Activated CD8-positive, alpha-beta T cell treated with anti-CD3 and anti-CD28 coated beads, Interleukin-2, amount 10 ng/mL, durations not matched to agents 7 days and 5 days (primary cell): ENCODE measurements at regions not wholly inside any gene's neighbourhood (a gene's known extent, or its start where the extent isn't known, plus 50 kb on each side); places are given as distances from the start of the nearest gene placed in this dataset.
A peak's percentile ranks its signal among the peaks of the same experiment; 100 is the strongest.

Experiments used
- ATAC-seq: fragments of 150-1000 bp; cut with Tn5 transposase; one replicate; pipeline ENCODE4 v1.10.0; 2021; ENCODE audit warnings: moderate library complexity
- CTCF ChIA-PET: fragments of 350-600 bp; sonication (Branson Sonifier 250); formaldehyde crosslinking; loops from one replicate; lab custom pipeline; 2021; ENCODE audit warnings: antibody characterized with exemption; lab: Charles Lee
- POLR2A ChIA-PET: fragments of 350-600 bp; sonication (Branson Sonifier 250); formaldehyde crosslinking; loops from one replicate; lab custom pipeline; 2021; ENCODE audit warnings: antibody characterized with exemption; lab: Charles Lee
- DNase-seq: peaks from one replicate; pipeline ENCODE4 v3.0.0-alpha.2; 2020
- H3K27ac Mint-ChIP-seq: one replicate; pipeline ENCODE4 v1.8.0; 2021; ENCODE audit warnings: mild to moderate bottlenecking, mixed read lengths
- H3K27me3 Mint-ChIP-seq: one replicate; pipeline ENCODE4 v1.8.0; 2021; ENCODE audit warnings: low read depth, mixed read lengths
- H3K36me3 Mint-ChIP-seq: one replicate; pipeline ENCODE4 v1.8.0; 2021; ENCODE audit warnings: low read depth, mixed read lengths
- H3K4me1 Mint-ChIP-seq: one replicate; pipeline ENCODE4 v1.8.0; 2021; ENCODE audit warnings: low read depth, mixed read lengths
- H3K4me3 Mint-ChIP-seq: one replicate; pipeline ENCODE4 v1.8.0; 2021; ENCODE audit warnings: mild to moderate bottlenecking, mixed read lengths
- H3K9me3 Mint-ChIP-seq: one replicate; pipeline ENCODE4 v1.8.0; 2022; ENCODE audit warnings: mixed read lengths; ENCODE audit not compliant: insufficient read depth

- Mint-ChIP-seq H3K4me1 (no peaks in the 10 kb centered on the region), H3K4me3 (no peak overlapping the region), H3K36me3 (no peaks in the 10 kb centered on the region), H3K27ac (no peak overlapping the region), H3K27me3 (peaks cover 18% of the 10 kb centered on the region), H3K9me3 (no peaks in the 10 kb centered on the region)
- CTCF ChIA-PET = no interaction called here
- POLR2A ChIA-PET = no interaction called here
- DNase-seq (no peak), ATAC-seq (no peak)
Observed at GRCh38 chr19:29378543-29379080, 147.2 kb upstream of the VSTM2B start.

- peak; percentile 7 for DNase-seq
- Mint-ChIP-seq H3K27ac (no peak overlapping the region), H3K36me3 (no peaks in the 10 kb centered on the region), H3K4me1 (no peaks in the 10 kb centered on the region), H3K4me3 (no peak overlapping the region), H3K27me3 (peaks cover 18% of the 10 kb centered on the region), H3K9me3 (no peaks in the 10 kb centered on the region)
- ChIA-PET CTCF (no interaction called here), POLR2A (no interaction called here)
- no peak for ATAC-seq
Observed at GRCh38 chr19:29379257-29380021, 146.4 kb upstream of the VSTM2B start.

- peaks cover 18% of the 10 kb centered on the region for H3K27me3 Mint-ChIP-seq
- ChIA-PET CTCF (no interaction called here), POLR2A (no interaction called here)
- DNase-seq (no peak), ATAC-seq (no peak)
- no peaks in the 10 kb centered on the region for H3K4me1 Mint-ChIP-seq
- no peak overlapping the region for H3K4me3 Mint-ChIP-seq
- no peak overlapping the region for H3K27ac Mint-ChIP-seq
- H3K9me3 Mint-ChIP-seq = no peaks in the 10 kb centered on the region
- no peaks in the 10 kb centered on the region for H3K36me3 Mint-ChIP-seq
Observed at GRCh38 chr19:29380581-29380980, 145.2 kb upstream of the VSTM2B start.

GRCh38 chr19:29381353-29382203, 144.2 kb upstream of the VSTM2B start:
- Mint-ChIP-seq H3K4me3 (no peak overlapping the region), H3K27me3 (peaks cover 18% of the 10 kb centered on the region), H3K27ac (no peak overlapping the region), H3K9me3 (no peaks in the 10 kb centered on the region), H3K4me1 (no peaks in the 10 kb centered on the region), H3K36me3 (no peaks in the 10 kb centered on the region)
- CTCF ChIA-PET = no interaction called here
- ATAC-seq (no peak), DNase-seq (no peak)
- POLR2A ChIA-PET = no interaction called here

- no peaks in the 10 kb centered on the region for H3K4me1 Mint-ChIP-seq
- peaks cover 18% of the 10 kb centered on the region for H3K27me3 Mint-ChIP-seq
- ChIA-PET CTCF (no interaction called here), POLR2A (interaction anchor here (0.5 kb wide), 1 partner anchor 64 kb away, joined by 4 read pairs; no protein-coding TSS in a partner anchor)
- no peak for DNase-seq
- no peaks in the 10 kb centered on the region for H3K36me3 Mint-ChIP-seq
- H3K9me3 Mint-ChIP-seq = no peaks in the 10 kb centered on the region
- no peak for ATAC-seq
- no peak overlapping the region for H3K27ac Mint-ChIP-seq
- H3K4me3 Mint-ChIP-seq = no peak overlapping the region
Observed at GRCh38 chr19:29383696-29384095, 142.1 kb upstream of the VSTM2B start.

GRCh38 chr19:29384656-29385055, 141.1 kb upstream of the VSTM2B start:
- Mint-ChIP-seq H3K4me1 (no peaks in the 10 kb centered on the region), H3K27ac (no peak overlapping the region), H3K36me3 (no peaks in the 10 kb centered on the region), H3K27me3 (peaks cover 12% of the 10 kb centered on the region), H3K4me3 (no peak overlapping the region), H3K9me3 (no peaks in the 10 kb centered on the region)
- ChIA-PET CTCF (no interaction called here), POLR2A (no interaction called here)
- DNase-seq (no peak), ATAC-seq (no peak)

GRCh38 chr19:29385191-29385795, 140.5 kb upstream of the VSTM2B start:
- no peak for DNase-seq
- ChIA-PET CTCF (no interaction called here), POLR2A (interaction anchor here (0.6 kb wide), 1 partner anchor 118 kb away, joined by 3 read pairs; no protein-coding TSS in a partner anchor)
- no peaks in the 10 kb centered on the region for H3K9me3 Mint-ChIP-seq
- no peak for ATAC-seq
- no peaks in the 10 kb centered on the region for H3K36me3 Mint-ChIP-seq
- H3K27me3 Mint-ChIP-seq = peaks cover 6% of the 10 kb centered on the region
- H3K27ac Mint-ChIP-seq = no peak overlapping the region
- H3K4me3 Mint-ChIP-seq = no peak overlapping the region
- H3K4me1 Mint-ChIP-seq = no peaks in the 10 kb centered on the region

- no peak overlapping the region for H3K4me3 Mint-ChIP-seq
- DNase-seq = no peak
- peaks cover 4% of the 10 kb centered on the region for H3K9me3 Mint-ChIP-seq
- CTCF ChIA-PET = no interaction called here
- POLR2A ChIA-PET = no interaction called here
- no peaks in the 10 kb centered on the region for H3K27me3 Mint-ChIP-seq
- H3K36me3 Mint-ChIP-seq = no peaks in the 10 kb centered on the region
- no peaks in the 10 kb centered on the region for H3K4me1 Mint-ChIP-seq
- H3K27ac Mint-ChIP-seq = no peak overlapping the region
- ATAC-seq = no peak
Observed at GRCh38 chr19:29386970-29387369, 138.8 kb upstream of the VSTM2B start.

GRCh38 chr19:29387586-29387985, 138.2 kb upstream of the VSTM2B start:
- no peak overlapping the region for H3K27ac Mint-ChIP-seq
- ChIA-PET POLR2A (no interaction called here), CTCF (no interaction called here)
- no peak for DNase-seq
- H3K4me3 Mint-ChIP-seq = no peak overlapping the region
- peaks cover 4% of the 10 kb centered on the region for H3K9me3 Mint-ChIP-seq
- H3K36me3 Mint-ChIP-seq = no peaks in the 10 kb centered on the region
- no peaks in the 10 kb centered on the region for H3K4me1 Mint-ChIP-seq
- H3K27me3 Mint-ChIP-seq = no peaks in the 10 kb centered on the region
- no peak for ATAC-seq

- ChIA-PET POLR2A (no interaction called here), CTCF (no interaction called here)
- no peaks in the 10 kb centered on the region for H3K36me3 Mint-ChIP-seq
- ATAC-seq = no peak
- H3K4me3 Mint-ChIP-seq = no peak overlapping the region
- no peaks in the 10 kb centered on the region for H3K4me1 Mint-ChIP-seq
- DNase-seq = no peak
- H3K27ac Mint-ChIP-seq = no peak overlapping the region
- no peaks in the 10 kb centered on the region for H3K27me3 Mint-ChIP-seq
- H3K9me3 Mint-ChIP-seq = peaks cover 4% of the 10 kb centered on the region
Observed at GRCh38 chr19:29389495-29389894, 136.3 kb upstream of the VSTM2B start.

GRCh38 chr19:29390742-29391141, 135.1 kb upstream of the VSTM2B start:
- CTCF ChIA-PET = no interaction called here
- Mint-ChIP-seq H3K36me3 (no peaks in the 10 kb centered on the region), H3K27ac (no peak overlapping the region), H3K4me3 (no peak overlapping the region), H3K9me3 (peaks cover 4% of the 10 kb centered on the region), H3K4me1 (no peaks in the 10 kb centered on the region), H3K27me3 (no peaks in the 10 kb centered on the region)
- no peak for ATAC-seq
- POLR2A ChIA-PET = no interaction called here
- no peak for DNase-seq
